ENCODE measurements at regions not wholly inside any gene's neighbourhood (a gene's known extent, or its start where the extent isn't known, plus 50 kb on each side); places are given as distances from the start of the nearest gene placed in this dataset.

DNA sequence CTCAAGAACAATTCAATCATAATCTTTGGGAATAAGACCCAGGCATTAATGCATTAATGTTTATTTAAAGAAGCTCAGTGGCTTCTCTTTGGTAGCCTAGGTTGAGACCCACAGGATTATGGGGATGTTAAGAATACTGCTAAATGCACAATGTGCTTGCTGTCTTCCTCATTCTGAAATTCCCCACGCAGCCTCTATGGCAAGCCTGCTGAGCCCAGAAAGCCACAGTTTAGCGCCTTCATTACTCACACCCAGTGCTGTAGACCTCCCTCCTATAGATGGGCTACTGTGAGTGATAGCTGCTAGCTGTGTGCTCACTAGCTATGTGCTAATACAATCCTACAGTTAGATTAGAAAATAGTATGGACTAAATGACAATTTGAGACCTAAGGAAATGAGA is 90.6 kb downstream of the TNFSF13B start:
- TF ChIP-seq, protein P1, sequence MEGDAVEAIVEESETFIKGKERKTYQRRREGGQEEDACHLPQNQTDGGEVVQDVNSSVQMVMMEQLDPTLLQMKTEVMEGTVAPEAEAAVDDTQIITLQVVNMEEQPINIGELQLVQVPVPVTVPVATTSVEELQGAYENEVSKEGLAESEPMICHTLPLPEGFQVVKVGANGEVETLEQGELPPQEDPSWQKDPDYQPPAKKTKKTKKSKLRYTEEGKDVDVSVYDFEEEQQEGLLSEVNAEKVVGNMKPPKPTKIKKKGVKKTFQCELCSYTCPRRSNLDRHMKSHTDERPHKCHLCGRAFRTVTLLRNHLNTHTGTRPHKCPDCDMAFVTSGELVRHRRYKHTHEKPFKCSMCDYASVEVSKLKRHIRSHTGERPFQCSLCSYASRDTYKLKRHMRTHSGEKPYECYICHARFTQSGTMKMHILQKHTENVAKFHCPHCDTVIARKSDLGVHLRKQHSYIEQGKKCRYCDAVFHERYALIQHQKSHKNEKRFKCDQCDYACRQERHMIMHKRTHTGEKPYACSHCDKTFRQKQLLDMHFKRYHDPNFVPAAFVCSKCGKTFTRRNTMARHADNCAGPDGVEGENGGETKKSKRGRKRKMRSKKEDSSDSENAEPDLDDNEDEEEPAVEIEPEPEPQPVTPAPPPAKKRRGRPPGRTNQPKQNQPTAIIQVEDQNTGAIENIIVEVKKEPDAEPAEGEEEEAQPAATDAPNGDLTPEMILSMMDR (IDR thresholded peaks at IDR 0.05; ENCODE audit: insufficient read depth, low read length, poor library complexity, severe bottlenecking): no peak
- peaks cover 2% of the 10 kb centered on the region for H3K27me3 ChIP-seq (ENCODE audit: control insufficient read depth, insufficient read depth, low read length)
- DNase-seq (ENCODE audit: low read depth): no peak
- H3K36me3 ChIP-seq (ENCODE audit: control insufficient read depth, insufficient read depth, low read length): no peaks in the 10 kb centered on the region
- no peak overlapping the region for H3K4me3 ChIP-seq (ENCODE audit: low read depth, low read length)

DNA sequence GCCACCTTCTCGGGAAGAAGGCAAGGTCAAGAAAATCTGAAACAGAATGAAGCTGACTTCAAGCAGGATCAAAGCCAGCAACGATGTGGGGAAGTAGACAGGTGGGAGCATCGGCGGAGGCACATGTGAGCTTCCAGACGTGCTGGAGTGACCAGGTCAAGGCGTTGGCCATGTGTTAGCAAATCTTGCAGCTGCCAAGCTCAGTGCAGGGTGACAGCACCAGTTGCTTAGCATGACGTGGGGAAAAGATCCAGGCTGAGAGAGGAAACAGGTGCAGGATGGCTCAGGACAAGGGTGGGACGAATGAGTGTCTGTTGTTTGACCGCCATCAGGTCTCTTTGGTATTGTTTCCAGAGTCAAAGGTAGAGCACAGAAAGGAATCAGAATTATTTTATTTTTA is 92.3 kb downstream of the TNFSF13B start:
- no peak for DNase-seq (ENCODE audit: low read depth)
- no peaks in the 10 kb centered on the region for H3K36me3 ChIP-seq (ENCODE audit: control insufficient read depth, insufficient read depth, low read length)
- peaks cover 2% of the 10 kb centered on the region for H3K27me3 ChIP-seq (ENCODE audit: control insufficient read depth, insufficient read depth, low read length)
- TF ChIP-seq, protein P1 (IDR thresholded peaks at IDR 0.05; ENCODE audit: insufficient read depth, low read length, poor library complexity, severe bottlenecking): no peak
- H3K4me3 ChIP-seq (ENCODE audit: low read depth, low read length): no peak overlapping the region

DNA sequence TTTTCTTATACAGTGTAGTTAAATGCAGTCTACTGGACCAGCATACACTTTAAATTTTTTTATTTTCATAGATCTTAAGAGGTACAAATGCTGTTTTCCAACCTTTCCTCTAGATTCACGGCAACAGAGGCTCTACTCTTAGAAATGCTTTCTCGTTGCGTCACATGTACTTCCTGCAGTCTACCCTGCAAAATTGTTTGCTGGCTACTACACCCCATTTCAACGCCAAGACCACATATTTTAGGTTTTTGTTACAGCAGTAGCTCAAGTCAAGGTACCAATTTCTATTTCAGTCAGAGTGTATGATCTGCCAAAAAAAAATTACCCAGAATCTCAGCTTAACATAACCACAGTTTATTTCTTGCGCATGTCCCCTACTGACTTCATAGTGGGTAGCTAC is 94.1 kb downstream of the TNFSF13B start:
- TF ChIP-seq, protein P1 (IDR thresholded peaks at IDR 0.05; ENCODE audit: insufficient read depth, low read length, poor library complexity, severe bottlenecking): no peak
- no peaks in the 10 kb centered on the region for H3K36me3 ChIP-seq (ENCODE audit: control insufficient read depth, insufficient read depth, low read length)

DNA sequence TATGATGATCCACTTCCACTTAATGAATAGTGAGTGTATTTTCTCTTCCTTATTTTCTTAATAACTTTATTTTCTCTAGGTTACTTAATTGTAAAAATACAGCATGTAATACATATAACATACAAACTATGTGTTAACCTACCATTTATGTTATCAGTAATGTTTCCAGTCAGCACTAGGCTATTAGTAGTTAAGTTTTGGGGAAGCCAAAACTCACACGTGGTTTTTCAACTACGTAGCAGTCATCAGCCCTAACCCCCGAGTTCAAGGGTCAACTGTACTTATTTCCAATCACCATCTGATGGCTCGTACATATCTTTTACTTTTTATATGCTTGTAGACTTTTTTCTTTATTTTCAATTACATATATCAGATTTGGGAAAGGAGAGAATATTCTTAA is 95.7 kb downstream of the TNFSF13B start:
- TF ChIP-seq, protein P1 (IDR thresholded peaks at IDR 0.05; ENCODE audit: insufficient read depth, low read length, poor library complexity, severe bottlenecking): no peak
- no peak for DNase-seq (ENCODE audit: low read depth)
- Histone ChIP-seq H3K4me3 (ENCODE audit: low read depth, low read length) (no peak overlapping the region), H3K36me3 (ENCODE audit: control insufficient read depth, insufficient read depth, low read length) (no peaks in the 10 kb centered on the region), H3K27me3 (ENCODE audit: control insufficient read depth, insufficient read depth, low read length) (peaks cover 2% of the 10 kb centered on the region)

More for the DNA sequence above, 94.1 kb downstream of the TNFSF13B start:
- Histone ChIP-seq H3K27me3 (ENCODE audit: control insufficient read depth, insufficient read depth, low read length) (peaks cover 2% of the 10 kb centered on the region), H3K4me3 (ENCODE audit: low read depth, low read length) (no peak overlapping the region)
- no peak for DNase-seq (ENCODE audit: low read depth)

DNA sequence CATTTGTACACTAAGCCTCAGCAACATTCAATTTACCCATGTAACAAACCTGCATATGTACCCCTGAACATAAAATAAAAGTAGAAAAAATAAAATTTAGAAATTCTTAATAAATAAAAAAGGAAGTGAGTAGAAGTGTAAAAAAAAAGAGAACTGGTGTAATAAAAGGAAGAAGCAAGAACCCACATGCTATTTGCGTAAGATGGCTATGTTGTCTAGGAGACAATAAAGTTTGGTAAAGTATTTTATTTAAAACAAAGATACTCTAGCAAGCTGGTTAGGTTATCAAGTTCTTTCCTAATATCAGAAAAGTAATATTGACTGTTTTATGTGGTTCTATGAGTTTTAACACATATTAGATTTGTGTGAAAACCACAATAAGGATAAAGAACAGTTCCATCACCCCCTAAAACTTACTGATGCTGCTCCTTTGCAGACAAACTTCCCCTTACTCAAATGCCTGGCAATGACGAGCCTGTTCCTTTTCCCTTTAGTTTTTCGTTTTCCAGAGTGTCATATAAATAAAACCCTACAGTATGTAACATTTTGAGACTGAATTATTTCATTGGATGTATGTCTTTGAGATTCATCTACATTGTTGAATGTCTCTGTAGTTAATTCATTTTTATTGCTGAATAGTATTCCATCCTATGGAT is 98.9 kb downstream of the TNFSF13B start:
- H3K4me3 ChIP-seq (ENCODE audit: low read depth, low read length): no peak overlapping the region
- no peaks in the 10 kb centered on the region for H3K27me3 ChIP-seq (ENCODE audit: control insufficient read depth, insufficient read depth, low read length)
- TF ChIP-seq, protein P1 (IDR thresholded peaks at IDR 0.05; ENCODE audit: insufficient read depth, low read length, poor library complexity, severe bottlenecking): no peak
- no peaks in the 10 kb centered on the region for H3K36me3 ChIP-seq (ENCODE audit: control insufficient read depth, insufficient read depth, low read length)
- no peak for DNase-seq (ENCODE audit: low read depth)

DNA sequence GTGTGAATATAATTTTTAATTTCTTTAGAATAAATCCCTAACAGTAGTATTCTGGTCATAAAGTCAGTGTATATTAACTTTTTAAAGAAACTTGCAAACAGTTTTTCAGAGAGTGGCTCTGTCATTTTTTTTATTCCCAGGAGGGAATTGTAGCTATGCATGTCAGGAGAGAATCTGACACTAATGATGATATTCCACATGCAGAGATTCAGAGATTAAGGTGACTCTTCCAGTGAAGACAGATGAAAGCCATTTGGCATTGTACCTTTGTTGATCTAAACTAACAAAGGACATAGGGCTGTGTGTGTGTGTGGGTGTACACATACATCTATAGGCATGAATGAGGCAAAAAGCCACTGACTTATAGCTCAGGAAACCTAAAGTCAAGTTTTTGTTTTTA is 99.9 kb downstream of the TNFSF13B start:
- no peaks in the 10 kb centered on the region for H3K27me3 ChIP-seq (ENCODE audit: control insufficient read depth, insufficient read depth, low read length)
- TF ChIP-seq, protein P1 (IDR thresholded peaks at IDR 0.05; ENCODE audit: insufficient read depth, low read length, poor library complexity, severe bottlenecking): no peak
- no peak for DNase-seq (ENCODE audit: low read depth)

More for the DNA sequence above, 99.9 kb downstream of the TNFSF13B start:
- Histone ChIP-seq H3K4me3 (ENCODE audit: low read depth, low read length) (no peak overlapping the region), H3K36me3 (ENCODE audit: control insufficient read depth, insufficient read depth, low read length) (no peaks in the 10 kb centered on the region)
